H9 (cell line): ENCODE measurements at regions not wholly inside any gene's neighbourhood (a gene's known extent, or its start where the extent isn't known, plus 50 kb on each side); places are given as distances from the start of the nearest gene placed in this dataset.
"Not testable (repeated sequence)": the region's sequence is repeated elsewhere in the genome, so short reads cannot be mapped to it uniquely, and the experiment has no call there.

Experiments
- DNase-seq: peaks from one replicate; pipeline ENCODE4 v3.0.0-alpha.2; 2017
- H2AFZ ChIP-seq: one replicate; pipeline ENCODE4 v1.6.1; 2013; ENCODE audit warnings: mild to moderate bottlenecking, low read length, control low read depth, moderate library complexity
- H2AK5ac ChIP-seq: 2 replicates; pipeline ENCODE4 v1.6.1; 2013; ENCODE audit warnings: low read length, control low read depth, mixed read lengths; ENCODE audit not compliant: insufficient read length
- H2BK120ac ChIP-seq: one replicate; pipeline ENCODE4 v1.6.1; 2013; ENCODE audit warnings: low read depth, mild to moderate bottlenecking, low read length, control low read depth, inconsistent platforms; ENCODE audit not compliant: poor library complexity, severe bottlenecking
- H2BK12ac ChIP-seq: 2 replicates; pipeline ENCODE4 v1.6.1; 2013; ENCODE audit warnings: low read length, control low read depth, mixed read lengths, low read depth; ENCODE audit not compliant: insufficient read length
- H2BK15ac ChIP-seq: 2 replicates; pipeline ENCODE4 v1.6.1; 2013; ENCODE audit warnings: low read depth, low read length, control low read depth
- H2BK20ac ChIP-seq: one replicate; pipeline ENCODE4 v1.6.1; 2013; ENCODE audit warnings: low read depth, mild to moderate bottlenecking, low read length, control low read depth, inconsistent platforms; ENCODE audit not compliant: poor library complexity, severe bottlenecking
- H2BK5ac ChIP-seq: 2 replicates; pipeline ENCODE4 v1.6.1; 2013; ENCODE audit warnings: low read length, control low read depth, mixed read lengths; ENCODE audit not compliant: insufficient read length
- H3K14ac ChIP-seq: 2 replicates; pipeline ENCODE4 v1.6.1; 2013; ENCODE audit warnings: low read length, control low read depth; ENCODE audit not compliant: insufficient read depth
- H3K18ac ChIP-seq: 2 replicates; pipeline ENCODE4 v1.6.1; 2013; ENCODE audit warnings: low read depth, mild to moderate bottlenecking, mixed read lengths, low read length, control low read depth; ENCODE audit not compliant: insufficient read length
- H3K23ac ChIP-seq: 2 replicates; pipeline ENCODE4 v1.6.1; 2013; ENCODE audit warnings: low read length, control low read depth, mixed read lengths, low read depth; ENCODE audit not compliant: insufficient read length
- H3K23me2 ChIP-seq: 2 replicates; pipeline ENCODE4 v1.6.1; 2013; ENCODE audit warnings: low read depth, mild to moderate bottlenecking, mixed read lengths, low read length, control low read depth; ENCODE audit not compliant: insufficient read length, poor library complexity, severe bottlenecking
- H3K27ac ChIP-seq: 2 replicates; pipeline ENCODE4 v1.5.1; 2013; ENCODE audit warnings: low read length, control low read depth, mixed read lengths, low read depth; ENCODE audit not compliant: insufficient read length
- H3K27me3 ChIP-seq: 2 replicates; pipeline ENCODE4 v1.6.1; 2013; ENCODE audit warnings: low read length, control low read depth, inconsistent platforms; ENCODE audit not compliant: insufficient read depth
- H3K4ac ChIP-seq: 2 replicates; pipeline ENCODE4 v1.6.1; 2013; ENCODE audit warnings: low read depth, mild to moderate bottlenecking, control low read depth, inconsistent platforms, low read length, moderate library complexity
- H3K4me1 ChIP-seq: 2 replicates; pipeline ENCODE4 v1.6.1; 2013; ENCODE audit warnings: low read length, control low read depth, inconsistent platforms; ENCODE audit not compliant: insufficient read depth
- H3K4me2 ChIP-seq: 2 replicates; pipeline ENCODE4 v1.6.1; 2013; ENCODE audit warnings: low read length, control low read depth, mixed read lengths; ENCODE audit not compliant: insufficient read length, insufficient read depth
- H3K56ac ChIP-seq: 2 replicates; pipeline ENCODE4 v1.6.1; 2013; ENCODE audit warnings: low read depth, mild to moderate bottlenecking, mixed read lengths, low read length, control low read depth; ENCODE audit not compliant: insufficient read length
- H3K79me1 ChIP-seq: 2 replicates; pipeline ENCODE4 v1.6.1; 2013; ENCODE audit warnings: low read depth, mild to moderate bottlenecking, moderate library complexity, low read length, control low read depth, inconsistent platforms; ENCODE audit not compliant: insufficient read depth, poor library complexity, severe bottlenecking
- H3K79me2 ChIP-seq: 2 replicates; pipeline ENCODE4 v1.6.1; 2013; ENCODE audit warnings: low read length, control low read depth, inconsistent platforms; ENCODE audit not compliant: insufficient read depth
- H3K9ac ChIP-seq: 2 replicates; pipeline ENCODE4 v1.6.1; 2013; ENCODE audit warnings: low read length, control low read depth, mixed read lengths; ENCODE audit not compliant: insufficient read length; ENCODE audit errors: extremely low read depth
- H3K9me3 ChIP-seq: one replicate; pipeline ENCODE4 v1.6.1; 2013; ENCODE audit warnings: low read depth, low read length, inconsistent platforms; ENCODE audit not compliant: control insufficient read depth
- H3T11ph ChIP-seq: one replicate; pipeline ENCODE4 v1.6.1; 2013; ENCODE audit warnings: mild to moderate bottlenecking, low read length, control low read depth, inconsistent platforms
- H4K20me1 ChIP-seq: one replicate; pipeline ENCODE4 v1.6.1; 2013; ENCODE audit not compliant: control insufficient read depth, insufficient read length, insufficient read depth
- H4K5ac ChIP-seq: 2 replicates; pipeline ENCODE4 v1.6.1; 2013; ENCODE audit warnings: low read depth, mild to moderate bottlenecking, mixed read lengths, low read length, control low read depth; ENCODE audit not compliant: insufficient read length
- H4K8ac ChIP-seq: replicated peaks from 2 replicates; pipeline ENCODE4 v1.6.1; 2013; ENCODE audit warnings: low read length, control low read depth, mixed read lengths, low read depth; ENCODE audit not compliant: insufficient read length
- H4K91ac ChIP-seq: 2 replicates; pipeline ENCODE4 v1.6.1; 2013; ENCODE audit warnings: low read depth, mild to moderate bottlenecking, moderate library complexity, mixed read lengths, low read length, control low read depth; ENCODE audit not compliant: insufficient read length
- H3K27ac Mint-ChIP-seq, 3 experiments: 2 replicates in 2 of 3; 3 replicates in 1 of 3; pipeline ENCODE4 v1.8.0; 2020 to 2021; ENCODE audit warnings: mixed read lengths in 3 of 3, mild to moderate bottlenecking in 1 of 3, moderate library complexity in 1 of 3
- H3K27me3 Mint-ChIP-seq: 2 replicates; pipeline ENCODE4 v1.8.0; 2021; ENCODE audit warnings: low read depth, mild to moderate bottlenecking, moderate library complexity, mixed read lengths
- H3K36me3 Mint-ChIP-seq, 3 experiments: 2 replicates in 2 of 3; 3 replicates in 1 of 3; pipeline ENCODE4 v1.8.0; 2020 to 2021; ENCODE audit warnings: low read depth in 3 of 3, mixed read lengths in 3 of 3; ENCODE audit not compliant: insufficient read depth in 1 of 3
- H3K4me1 Mint-ChIP-seq, 2 experiments: 2 replicates each; pipeline ENCODE4 v1.8.0; 2020; ENCODE audit warnings: mixed read lengths in 2 of 2
- H3K4me3 Mint-ChIP-seq, 2 experiments: 2 replicates in 1 of 2; 3 replicates in 1 of 2; pipeline ENCODE4 v1.8.0; 2020 to 2021; ENCODE audit warnings: mild to moderate bottlenecking in 2 of 2, mixed read lengths in 2 of 2, moderate library complexity in 1 of 2
- H3K9me3 Mint-ChIP-seq, 2 experiments: 2 replicates in 1 of 2; 3 replicates in 1 of 2; pipeline ENCODE4 v1.8.0; 2020; ENCODE audit warnings: mild to moderate bottlenecking in 2 of 2, mixed read lengths in 2 of 2, moderate library complexity in 1 of 2
- WGBS: extraction: QIAGEN DNeasy Blood & Tissue Kit; methylation state at CpG from one replicate; pipeline ENCODE4 v1.1.7; 2013; ENCODE audit warnings: missing lambda C conversion rate, low lambda C conversion rate, mixed read lengths; ENCODE audit not compliant: insufficient read length; ENCODE audit errors: extremely low coverage; 5-methylcytosine and 5-hydroxymethylcytosine counted together
- TF ChIP-seq, protein P1 (sequence below): fragments of 200-600 bp; sonication (generic); conservative IDR thresholded peaks from 3 replicates; pipeline ENCODE4 v1.8.0; 2021; ENCODE audit warnings: antibody characterized with exemption, mild to moderate bottlenecking

GRCh38 chr3:65138556-65138955 is 450.8 kb upstream of the ADAMTS9 start:
- Histone ChIP-seq H3K18ac (no peak overlapping the region), H3K23me2 (no peaks in the 10 kb centered on the region), H2AFZ (no peak overlapping the region), H2BK5ac (no peak overlapping the region), H2BK15ac (no peak overlapping the region), H3K27ac (no peak overlapping the region), H3K79me1 (no peaks in the 10 kb centered on the region), H3K27me3 (no peaks in the 10 kb centered on the region), H3K9ac (no peak overlapping the region), H3K79me2 (no peaks in the 10 kb centered on the region), H4K5ac (no peak overlapping the region), H3T11ph (no peak overlapping the region), H4K91ac (no peak overlapping the region), H4K20me1 (no peaks in the 10 kb centered on the region), H3K23ac (no peak overlapping the region), H3K9me3 (no peaks in the 10 kb centered on the region), H3K4me2 (no peak overlapping the region), H3K56ac (no peak overlapping the region), H2BK12ac (no peak overlapping the region), H4K8ac (no peak overlapping the region), H2BK20ac (no peak overlapping the region), H2AK5ac (no peak overlapping the region), H3K14ac (no peak overlapping the region), H3K4me1 (peaks cover 5% of the 10 kb centered on the region; the same call in 1 of the 2 replicates), H3K4ac (no peak overlapping the region), H2BK120ac (no peak overlapping the region)
- no peaks in the 10 kb centered on the region; the same call in none of the 2 replicates for H3K27me3 Mint-ChIP-seq
- H3K4me1 Mint-ChIP-seq = peaks cover 19% of the 10 kb centered on the region in 2 experiments
- no CpG with 5 or more reads among the region's 3 CpGs for WGBS
- no peaks in the 10 kb centered on the region for H3K36me3 Mint-ChIP-seq
- no peak overlapping the region for H3K27ac Mint-ChIP-seq
- no peak for DNase-seq
- TF ChIP-seq, protein P1, sequence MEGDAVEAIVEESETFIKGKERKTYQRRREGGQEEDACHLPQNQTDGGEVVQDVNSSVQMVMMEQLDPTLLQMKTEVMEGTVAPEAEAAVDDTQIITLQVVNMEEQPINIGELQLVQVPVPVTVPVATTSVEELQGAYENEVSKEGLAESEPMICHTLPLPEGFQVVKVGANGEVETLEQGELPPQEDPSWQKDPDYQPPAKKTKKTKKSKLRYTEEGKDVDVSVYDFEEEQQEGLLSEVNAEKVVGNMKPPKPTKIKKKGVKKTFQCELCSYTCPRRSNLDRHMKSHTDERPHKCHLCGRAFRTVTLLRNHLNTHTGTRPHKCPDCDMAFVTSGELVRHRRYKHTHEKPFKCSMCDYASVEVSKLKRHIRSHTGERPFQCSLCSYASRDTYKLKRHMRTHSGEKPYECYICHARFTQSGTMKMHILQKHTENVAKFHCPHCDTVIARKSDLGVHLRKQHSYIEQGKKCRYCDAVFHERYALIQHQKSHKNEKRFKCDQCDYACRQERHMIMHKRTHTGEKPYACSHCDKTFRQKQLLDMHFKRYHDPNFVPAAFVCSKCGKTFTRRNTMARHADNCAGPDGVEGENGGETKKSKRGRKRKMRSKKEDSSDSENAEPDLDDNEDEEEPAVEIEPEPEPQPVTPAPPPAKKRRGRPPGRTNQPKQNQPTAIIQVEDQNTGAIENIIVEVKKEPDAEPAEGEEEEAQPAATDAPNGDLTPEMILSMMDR = no peak
- no peak overlapping the region for H3K4me3 Mint-ChIP-seq
- no peaks in the 10 kb centered on the region; a peak in 1 of 5 replicates for H3K9me3 Mint-ChIP-seq

DNA sequence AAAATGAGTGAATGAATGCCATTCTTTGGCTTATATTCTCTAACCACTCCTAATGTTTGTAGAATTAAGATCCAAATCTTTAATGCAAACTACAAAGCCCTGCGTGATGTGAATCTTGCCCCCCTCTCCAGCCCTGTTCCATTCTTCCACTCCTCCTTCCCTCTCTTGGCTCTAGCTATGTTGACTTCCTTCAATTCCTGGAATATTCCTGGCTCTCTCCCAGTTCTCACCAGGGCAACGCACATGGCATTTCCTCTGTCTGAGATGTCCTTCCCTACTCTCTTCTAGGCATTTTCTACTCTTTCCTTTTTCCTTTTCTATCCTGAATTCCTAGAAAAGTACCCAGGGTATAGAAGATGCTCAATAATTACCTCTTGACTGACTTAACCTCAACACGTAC is 446.0 kb upstream of the ADAMTS9 start:
- H2AK5ac ChIP-seq, H2BK15ac ChIP-seq, H3K9me3 ChIP-seq, H3K36me3 Mint-ChIP-seq, H3T11ph ChIP-seq, H2AFZ ChIP-seq, H3K4me1 Mint-ChIP-seq, H3K56ac ChIP-seq, H3K18ac ChIP-seq, H3K27ac Mint-ChIP-seq, H3K14ac ChIP-seq, H3K4me1 ChIP-seq, H2BK5ac ChIP-seq, DNase-seq, H4K20me1 ChIP-seq, H3K23ac ChIP-seq, H3K27me3 ChIP-seq, H4K5ac ChIP-seq, H2BK20ac ChIP-seq, H3K27me3 Mint-ChIP-seq, H3K9me3 Mint-ChIP-seq, H2BK120ac ChIP-seq, H4K91ac ChIP-seq, H3K9ac ChIP-seq, H3K79me1 ChIP-seq, H3K4me2 ChIP-seq, H3K4ac ChIP-seq, H3K4me3 Mint-ChIP-seq, H3K23me2 ChIP-seq, H4K8ac ChIP-seq, H3K27ac ChIP-seq, H3K79me2 ChIP-seq, H2BK12ac ChIP-seq: not testable (repeated sequence)
- no CpG with 5 or more reads among the region's 3 CpGs for WGBS
